KBM-7 (cell line): ENCODE measurements at regions not wholly inside any gene's neighbourhood (a gene's known extent, or its start where the extent isn't known, plus 50 kb on each side); places are given as distances from the start of the nearest gene placed in this dataset.
"Not testable (repeated sequence)": the region's sequence is repeated elsewhere in the genome, so short reads cannot be mapped to it uniquely, and the experiment has no call there.

Experiments used
- DNase-seq: peaks from one replicate; pipeline ENCODE4 v3.0.0-alpha.2; 2015
- in situ Hi-C: fragments of 300-500 bp; cut with MboI; formaldehyde crosslinking; loops from 2 replicates; pipeline ENCODE4 v1.14.3; 2020; ENCODE audit warnings: low sequenced_read_pairs, low pct_unique_long_range_greater_than_20kb, mixed read lengths

DNA sequence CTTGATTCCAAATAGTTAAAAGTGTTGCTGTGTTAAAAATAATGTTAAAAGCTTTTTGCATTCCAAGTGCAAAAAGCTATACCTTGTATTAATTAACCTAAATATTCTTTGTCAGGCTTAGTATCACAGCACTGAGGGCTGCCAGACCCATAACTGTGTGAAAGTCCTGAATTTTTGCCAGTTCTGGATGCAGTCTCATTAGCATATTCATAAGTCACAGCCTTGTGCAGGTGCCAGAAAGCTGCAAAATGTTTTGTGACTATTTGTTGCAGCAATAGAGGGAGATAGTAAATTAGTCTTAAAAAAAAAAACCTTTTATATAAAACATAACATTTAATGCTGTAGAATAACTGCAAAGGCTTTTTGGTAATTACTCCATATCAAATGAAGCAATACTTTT lies 56.6 kb downstream of the SLITRK1 start:
- no peak for DNase-seq
- in situ Hi-C loops: no loop called here

- in situ Hi-C loops: no loop called here
- DNase-seq: no peak
Measured at GRCh38 chr13:83824560-83824959, 57.7 kb downstream of the SLITRK1 start.

- in situ Hi-C loops: no loop called here
Measured at GRCh38 chr13:83824120-83824519, 58.2 kb downstream of the SLITRK1 start.

GRCh38 chr13:83819611-83820010 lies 62.7 kb downstream of the SLITRK1 start:
- no peak for DNase-seq
- in situ Hi-C loops: no loop called here

More at GRCh38 chr13:83824120-83824519, 58.2 kb downstream of the SLITRK1 start:
- DNase-seq: no peak

DNA sequence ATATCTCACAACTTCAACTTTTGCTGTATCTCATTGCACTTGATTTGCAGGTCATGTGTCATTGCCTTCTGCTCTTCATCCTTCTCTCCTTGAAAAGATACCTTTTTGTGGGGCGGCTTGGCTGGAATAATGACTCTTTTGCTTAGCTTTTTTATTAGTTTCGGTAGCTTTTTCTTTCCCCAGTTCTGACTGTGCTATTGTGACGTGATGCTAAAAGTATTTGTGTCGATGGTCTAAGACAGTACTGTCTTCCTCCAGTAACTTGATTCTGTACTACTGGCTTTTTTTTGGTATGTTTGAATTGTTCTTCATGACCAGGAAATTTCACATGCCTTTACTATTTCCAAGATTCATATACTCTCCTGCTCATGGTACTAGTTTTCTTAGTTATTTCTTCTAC lies 63.1 kb downstream of the SLITRK1 start:
- DNase-seq: no peak
- in situ Hi-C loops: no loop called here

DNA sequence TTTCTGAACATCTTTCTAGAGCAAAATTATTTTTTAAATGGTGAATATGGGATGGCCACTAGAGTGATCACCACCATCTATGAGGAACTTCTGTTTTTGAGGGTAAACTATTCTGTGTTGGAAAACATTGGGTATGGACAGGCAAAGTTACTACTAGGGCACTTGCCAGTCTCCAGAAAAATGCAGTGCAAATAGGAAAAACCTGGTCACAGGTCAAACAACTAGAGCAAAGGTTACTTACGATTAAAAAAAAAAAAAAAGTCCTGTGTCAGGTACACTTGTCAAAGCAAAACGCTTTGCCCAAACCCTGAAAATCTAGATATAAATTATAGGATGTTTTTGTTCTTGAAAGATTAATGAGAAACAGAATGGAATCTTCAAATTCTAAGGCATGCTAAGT lies 66.2 kb downstream of the SLITRK1 start:
- in situ Hi-C loops: no loop called here

DNA sequence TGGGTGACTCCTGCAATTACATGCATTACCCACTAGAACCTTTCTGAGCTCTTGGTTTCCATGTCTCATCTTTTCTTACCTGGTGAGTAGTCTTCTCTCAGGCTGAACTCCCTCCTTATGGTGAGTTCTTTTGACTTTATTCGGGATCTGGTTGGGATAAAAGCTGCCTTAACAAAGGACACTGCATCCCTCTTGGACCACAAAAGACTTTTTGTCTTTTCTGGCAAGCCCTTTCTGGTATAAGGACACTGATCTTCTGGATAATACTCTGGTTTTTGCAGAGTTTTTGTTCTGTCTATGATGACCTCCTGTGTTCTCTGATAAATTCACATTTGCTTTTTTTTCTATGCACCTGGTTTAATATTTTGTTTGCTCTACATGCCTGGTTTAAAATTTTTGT lies 66.7 kb downstream of the SLITRK1 start:
- in situ Hi-C loops: no loop called here
- DNase-seq: no peak

More for the DNA sequence above, 66.2 kb downstream of the SLITRK1 start:
- DNase-seq: no peak

- in situ Hi-C loops: no loop called here
- DNase-seq: no peak
Measured at GRCh38 chr13:83810136-83810535, 72.1 kb downstream of the SLITRK1 start.

DNA sequence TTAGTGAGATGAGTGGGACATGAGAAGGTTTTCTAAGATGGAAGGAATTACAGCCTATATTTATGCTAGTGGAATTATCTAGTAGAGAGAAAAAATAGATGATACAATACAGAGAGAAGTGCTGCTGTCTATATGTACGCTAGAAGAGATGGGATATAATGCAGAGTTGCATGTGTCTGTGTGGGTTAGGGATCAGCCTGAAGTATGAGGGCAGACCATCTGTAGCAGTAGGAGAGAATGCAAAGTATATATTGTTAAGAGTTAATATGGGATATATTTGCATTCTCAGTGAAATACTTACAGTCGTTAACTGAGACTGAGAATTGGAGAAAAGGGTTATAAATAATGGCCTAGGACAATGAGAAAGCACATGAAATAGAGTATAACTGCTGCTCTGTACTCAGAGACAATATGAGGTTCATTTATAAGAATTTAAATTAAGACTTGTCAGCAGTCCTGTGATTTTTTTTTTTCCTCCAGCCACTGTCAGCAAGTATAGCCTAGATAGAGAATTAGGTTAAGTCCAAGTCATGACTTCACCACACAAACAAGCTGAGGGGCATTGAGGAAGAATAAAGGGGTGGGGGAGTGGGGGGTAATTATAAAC lies 77.8 kb downstream of the SLITRK1 start:
- DNase-seq: no peak
- in situ Hi-C loops: no loop called here

DNA sequence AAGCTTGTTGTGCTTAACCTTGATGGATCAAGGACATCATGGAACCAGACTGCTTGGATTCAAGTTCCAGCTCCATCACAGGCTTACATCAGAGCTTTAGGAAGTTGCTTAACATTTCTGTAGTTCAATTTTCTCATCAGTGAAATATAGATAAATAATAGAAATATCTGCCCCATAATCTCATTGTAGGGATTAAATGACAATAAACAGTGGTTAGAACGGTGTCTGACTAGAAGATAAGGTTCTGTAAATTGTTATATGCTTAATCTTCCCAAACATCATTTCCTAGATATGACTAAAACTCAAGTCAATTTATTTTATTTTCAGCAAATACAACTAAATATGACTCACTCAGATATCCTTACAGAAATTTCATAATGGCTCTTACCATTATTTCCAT lies 83.5 kb downstream of the SLITRK1 start:
- DNase-seq: no peak
- in situ Hi-C loops: no loop called here

GRCh38 chr13:83796364-83796763 lies 85.9 kb downstream of the SLITRK1 start:
- DNase-seq: no peak
- in situ Hi-C loops: no loop called here

- DNase-seq: no peak
- in situ Hi-C loops: no loop called here
Measured at GRCh38 chr13:83794583-83794982, 87.7 kb downstream of the SLITRK1 start.

DNA sequence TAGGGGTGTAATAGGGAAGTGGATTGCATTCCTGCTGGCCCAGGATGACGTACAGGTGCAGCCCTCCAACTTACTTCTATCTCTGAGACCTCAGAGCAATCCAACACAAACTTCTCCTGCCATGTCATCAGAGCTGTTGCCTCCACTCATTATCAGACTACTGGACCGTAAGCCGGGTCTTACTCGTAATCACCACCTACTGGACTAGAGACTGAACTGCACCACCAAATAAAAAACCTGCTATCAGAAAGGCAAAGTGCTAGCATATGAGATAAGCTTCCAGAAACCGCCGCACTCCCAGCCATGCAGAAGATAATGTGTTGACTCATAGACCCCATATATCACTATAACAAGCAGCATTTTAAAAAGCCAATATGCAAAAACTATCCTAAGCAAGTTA lies 102.0 kb downstream of the SLITRK1 start:
- peak; percentile 24 for DNase-seq
- in situ Hi-C loops: no loop called here

DNA sequence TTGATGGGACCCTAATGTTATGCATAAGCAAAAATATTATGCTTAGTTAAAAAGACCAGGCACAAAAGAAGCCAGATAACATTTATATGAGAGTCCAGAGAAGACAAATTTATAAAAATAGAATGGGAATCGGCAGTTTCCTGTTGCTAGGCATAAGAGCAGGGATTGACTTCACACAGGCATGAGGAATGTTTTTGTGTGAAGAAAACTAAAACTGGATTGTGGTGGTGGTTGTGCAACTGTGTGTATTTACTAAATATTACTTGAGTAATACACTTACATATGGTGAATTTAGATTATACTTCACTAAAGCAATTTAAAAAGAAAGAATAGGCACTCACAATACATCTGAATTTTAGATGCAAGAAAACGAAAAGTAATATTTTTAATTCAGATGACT lies 108.3 kb downstream of the SLITRK1 start:
- no peak for DNase-seq
- in situ Hi-C loops: no loop called here

DNA sequence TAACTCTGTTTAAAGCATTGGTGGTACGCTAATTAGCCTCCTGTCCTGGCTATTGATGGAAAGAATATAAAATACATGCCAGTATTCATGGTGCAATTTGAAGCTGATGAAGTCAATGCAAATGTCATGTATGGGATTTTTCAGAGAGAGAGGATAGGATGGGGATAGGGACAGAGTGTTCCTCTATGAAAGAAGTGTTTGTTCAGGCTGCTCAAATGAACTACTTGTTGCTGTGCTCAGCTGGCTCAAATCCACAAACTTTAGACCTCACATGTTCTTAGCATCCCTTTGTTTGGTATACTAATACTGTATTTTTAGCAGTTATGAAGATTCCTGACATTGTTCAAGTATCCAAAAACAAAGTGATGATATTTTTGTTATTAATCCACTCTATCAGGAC lies 116.5 kb downstream of the SLITRK1 start:
- DNase-seq: no peak
- in situ Hi-C loops: no loop called here

GRCh38 chr13:83761631-83762030 lies 120.6 kb downstream of the SLITRK1 start:
- in situ Hi-C loops: no loop called here
- DNase-seq: no peak

DNA sequence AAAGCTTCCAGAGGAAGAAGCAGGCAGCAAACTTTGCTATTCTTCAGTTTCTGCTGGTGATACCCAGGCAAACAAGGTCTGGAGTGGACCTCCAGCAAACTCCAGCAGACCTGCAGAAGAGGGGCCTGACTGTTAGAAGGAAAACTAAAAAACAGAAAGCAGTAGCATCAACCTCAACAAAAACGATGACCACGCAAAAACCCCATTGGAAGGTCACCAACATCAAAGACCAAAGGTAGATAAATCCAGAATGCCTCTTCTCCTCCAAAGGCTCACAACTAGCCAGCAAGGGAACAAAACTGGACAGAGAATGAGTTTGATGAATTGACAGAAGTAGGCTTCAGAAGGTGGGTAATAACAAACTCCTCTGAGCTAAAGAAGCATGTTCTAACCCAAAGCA lies 127.1 kb downstream of the SLITRK1 start:
- in situ Hi-C loops, DNase-seq: not testable (repeated sequence)

- DNase-seq: no peak
- in situ Hi-C loops: no loop called here
Measured at GRCh38 chr13:83753912-83754624, 128.2 kb downstream of the SLITRK1 start.

DNA sequence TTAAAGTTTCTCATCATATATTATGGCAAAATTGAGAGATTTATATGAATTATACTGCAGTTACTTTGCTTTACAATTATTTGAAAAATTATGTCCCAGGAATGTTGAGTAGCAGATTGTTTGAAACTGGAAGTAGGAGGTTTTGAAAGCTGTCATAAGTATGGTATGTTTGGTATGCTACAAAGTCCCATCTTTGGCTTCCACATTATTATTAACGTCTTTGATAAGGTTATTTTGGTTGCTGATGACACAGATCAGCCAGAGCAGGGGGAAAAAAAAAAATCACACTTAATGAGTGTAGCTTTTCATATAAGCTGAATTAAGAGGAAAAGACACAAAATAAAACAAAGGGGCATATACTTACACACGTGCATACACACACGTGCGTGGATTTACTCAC lies 130.1 kb downstream of the SLITRK1 start:
- in situ Hi-C loops: no loop called here
- DNase-seq: no peak

- in situ Hi-C loops: no loop called here
Measured at GRCh38 chr13:83740622-83741021, 141.7 kb downstream of the SLITRK1 start.

DNA sequence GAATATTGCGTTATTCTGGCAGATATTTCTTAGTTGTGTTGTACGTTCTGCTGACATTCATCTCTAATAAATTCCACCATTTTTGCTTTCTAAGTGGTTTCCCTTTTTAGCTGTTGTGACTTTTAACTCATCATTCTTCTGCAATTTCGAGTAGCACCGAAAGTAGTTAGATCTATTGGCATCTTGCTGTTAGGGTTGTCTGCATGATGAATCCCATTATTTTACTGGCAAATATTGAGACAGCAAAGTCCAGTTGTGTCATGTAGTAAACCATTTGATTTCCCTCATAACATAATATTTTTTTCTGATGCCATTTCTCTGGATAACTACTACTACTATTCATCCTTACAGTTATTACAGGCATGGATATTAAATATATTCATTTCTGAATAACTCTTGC lies 143.9 kb downstream of the SLITRK1 start:
- in situ Hi-C loops: no loop called here
- DNase-seq: no peak

More at GRCh38 chr13:83740622-83741021, 141.7 kb downstream of the SLITRK1 start:
- DNase-seq: no peak
